AG09309 (cell line): ENCODE measurements at regions not wholly inside any gene's neighbourhood (a gene's known extent, or its start where the extent isn't known, plus 50 kb on each side); places are given as distances from the start of the nearest gene placed in this dataset.

ENCODE experiments used
- DNase-seq: peaks from one replicate; pipeline ENCODE4 v3.0.0-alpha.2; 2010; ENCODE audit warnings: low read depth
- H3K4me3 ChIP-seq: 2 replicates; pipeline ENCODE4 v1.5.1; 2011; ENCODE audit warnings: mild to moderate bottlenecking, low read depth, low read length, moderate library complexity; ENCODE audit not compliant: control insufficient read depth
- CTCF ChIP-seq: IDR thresholded peaks from 2 replicates; pipeline ENCODE4 v1.5.1; 2011; ENCODE audit warnings: mild to moderate bottlenecking, low read depth, low read length, inconsistent platforms; ENCODE audit not compliant: insufficient read depth, control insufficient read depth; ENCODE audit errors: missing control alignments

- H3K4me3 ChIP-seq, result no peak overlapping the region
- no peak for TF ChIP-seq CTCF
- DNase-seq, result no peak
These were observed 217.8 kb downstream of the BCL11A start for GRCh38 chr2:60335533-60336237.

- no peak overlapping the region for H3K4me3 ChIP-seq
- no peak for DNase-seq
- no peak for TF ChIP-seq CTCF
These were observed 218.8 kb downstream of the BCL11A start for GRCh38 chr2:60334610-60335009.

GRCh38 chr2:60333264-60333663, 220.2 kb downstream of the BCL11A start:
- TF ChIP-seq CTCF, result no peak

GRCh38 chr2:60331115-60331809, 222.2 kb downstream of the BCL11A start:
- no peak for DNase-seq
- H3K4me3 ChIP-seq, result no peak overlapping the region
- TF ChIP-seq CTCF, result no peak

More at GRCh38 chr2:60333264-60333663, 220.2 kb downstream of the BCL11A start:
- H3K4me3 ChIP-seq, result no peak overlapping the region
- no peak for DNase-seq

GRCh38 chr2:60329225-60329624, 224.2 kb downstream of the BCL11A start:
- DNase-seq, result no peak
- TF ChIP-seq CTCF, result no peak
- no peak overlapping the region for H3K4me3 ChIP-seq

- no peak for DNase-seq
- TF ChIP-seq CTCF, result no peak
- no peak overlapping the region for H3K4me3 ChIP-seq
These were observed 228.9 kb downstream of the BCL11A start for GRCh38 chr2:60324536-60324935.
